ENCODE measurements at regions not wholly inside any gene's neighbourhood (a gene's known extent, or its start where the extent isn't known, plus 50 kb on each side); places are given as distances from the start of the nearest gene placed in this dataset.
A peak's percentile ranks its signal among the peaks of the same experiment; 100 is the strongest.

DNA sequence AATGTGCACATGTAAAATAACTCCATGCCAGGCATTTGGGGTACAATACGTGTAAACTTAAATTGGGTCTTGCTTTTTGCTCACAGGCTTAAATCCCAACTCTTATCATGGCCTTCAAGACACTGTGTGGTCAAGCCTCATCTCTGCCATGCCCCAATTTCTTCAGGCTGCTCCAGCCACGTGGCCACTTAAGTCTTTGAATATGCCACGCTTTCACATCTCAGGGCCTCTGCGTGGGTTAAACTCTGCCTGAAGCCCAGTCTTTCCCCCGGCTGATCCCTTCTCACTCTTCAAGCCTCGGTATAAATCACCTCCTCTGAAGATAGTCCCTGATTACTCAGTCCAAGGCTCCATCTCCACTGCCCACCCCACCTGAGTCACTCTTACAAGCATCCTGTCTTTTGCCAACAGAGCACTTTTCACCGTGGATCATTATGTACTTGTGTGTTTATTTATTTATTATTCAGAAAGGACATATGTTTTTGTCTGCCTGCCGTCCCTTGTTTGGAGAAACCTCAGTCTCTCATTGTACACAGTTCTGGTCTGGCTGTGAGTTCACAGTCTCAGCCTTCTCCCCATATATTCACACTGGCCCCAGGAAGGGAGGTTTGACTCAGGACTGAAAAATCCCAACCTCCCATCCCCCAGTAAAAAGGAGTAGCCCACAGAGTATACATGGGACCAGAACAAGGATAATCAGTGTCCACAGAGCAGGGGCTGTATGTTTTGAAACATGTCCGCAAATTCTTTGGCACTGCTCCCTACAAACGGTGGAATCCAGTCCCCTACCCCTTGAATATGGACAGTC is 344.7 kb downstream of the MN1 start:
- H3K9me3 Mint-ChIP-seq (ENCODE audit: unreplicated experiment), result no peaks in the 10 kb centered on the region
- no peaks in the 10 kb centered on the region for H3K36me3 ChIP-seq (ENCODE audit: insufficient read depth, low read length)
- H3K9me3 ChIP-seq (ENCODE audit: insufficient read depth, low read depth, low read length), result no peaks in the 10 kb centered on the region
- no peak overlapping the region for H3K4me3 ChIP-seq (ENCODE audit: insufficient read depth, low read depth, low read length)
- no peaks in the 10 kb centered on the region for H3K27me3 ChIP-seq (ENCODE audit: insufficient read depth, low read length)
- no peaks in the 10 kb centered on the region for H4K20me1 ChIP-seq (ENCODE audit: insufficient read depth, low read length)
- H2AFZ ChIP-seq (ENCODE audit: low read depth, low read length), result peak overlapping the region; percentile 38
- H3K79me2 ChIP-seq (ENCODE audit: insufficient read depth, low read length), result no peaks in the 10 kb centered on the region
- peak overlapping the region; percentile 65 for H3K4me2 ChIP-seq (ENCODE audit: low read length)
- H3K4me1 Mint-ChIP-seq (ENCODE audit: low read depth, unreplicated experiment), result peaks cover 52% of the 10 kb centered on the region
- peak overlapping the region; percentile 93 for H3K27ac Mint-ChIP-seq (ENCODE audit: unreplicated experiment)
- DNase-seq (ENCODE audit: low read depth) (peak; percentile 93), FAIRE-seq (peak; percentile 92)
- peak overlapping the region; percentile 94 for H3K27ac ChIP-seq (ENCODE audit: low read depth, low read length)
- peak overlapping the region; percentile 4 for H3K4me3 Mint-ChIP-seq (ENCODE audit: unreplicated experiment)
- peak overlapping the region; percentile 64 for H3K9ac ChIP-seq (ENCODE audit: low read length)
- TF ChIP-seq, protein P1, sequence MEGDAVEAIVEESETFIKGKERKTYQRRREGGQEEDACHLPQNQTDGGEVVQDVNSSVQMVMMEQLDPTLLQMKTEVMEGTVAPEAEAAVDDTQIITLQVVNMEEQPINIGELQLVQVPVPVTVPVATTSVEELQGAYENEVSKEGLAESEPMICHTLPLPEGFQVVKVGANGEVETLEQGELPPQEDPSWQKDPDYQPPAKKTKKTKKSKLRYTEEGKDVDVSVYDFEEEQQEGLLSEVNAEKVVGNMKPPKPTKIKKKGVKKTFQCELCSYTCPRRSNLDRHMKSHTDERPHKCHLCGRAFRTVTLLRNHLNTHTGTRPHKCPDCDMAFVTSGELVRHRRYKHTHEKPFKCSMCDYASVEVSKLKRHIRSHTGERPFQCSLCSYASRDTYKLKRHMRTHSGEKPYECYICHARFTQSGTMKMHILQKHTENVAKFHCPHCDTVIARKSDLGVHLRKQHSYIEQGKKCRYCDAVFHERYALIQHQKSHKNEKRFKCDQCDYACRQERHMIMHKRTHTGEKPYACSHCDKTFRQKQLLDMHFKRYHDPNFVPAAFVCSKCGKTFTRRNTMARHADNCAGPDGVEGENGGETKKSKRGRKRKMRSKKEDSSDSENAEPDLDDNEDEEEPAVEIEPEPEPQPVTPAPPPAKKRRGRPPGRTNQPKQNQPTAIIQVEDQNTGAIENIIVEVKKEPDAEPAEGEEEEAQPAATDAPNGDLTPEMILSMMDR (IDR thresholded peaks at IDR 0.05; ENCODE audit: insufficient read depth, low read depth, low read length), result no peak
- peaks cover 36% of the 10 kb centered on the region for H3K4me1 ChIP-seq (ENCODE audit: insufficient read depth, low read length)
- H3K27me3 Mint-ChIP-seq (ENCODE audit: low read depth, unreplicated experiment), result peaks cover 2% of the 10 kb centered on the region
- no peaks in the 10 kb centered on the region for H3K36me3 Mint-ChIP-seq (ENCODE audit: low read depth, unreplicated experiment)

DNA sequence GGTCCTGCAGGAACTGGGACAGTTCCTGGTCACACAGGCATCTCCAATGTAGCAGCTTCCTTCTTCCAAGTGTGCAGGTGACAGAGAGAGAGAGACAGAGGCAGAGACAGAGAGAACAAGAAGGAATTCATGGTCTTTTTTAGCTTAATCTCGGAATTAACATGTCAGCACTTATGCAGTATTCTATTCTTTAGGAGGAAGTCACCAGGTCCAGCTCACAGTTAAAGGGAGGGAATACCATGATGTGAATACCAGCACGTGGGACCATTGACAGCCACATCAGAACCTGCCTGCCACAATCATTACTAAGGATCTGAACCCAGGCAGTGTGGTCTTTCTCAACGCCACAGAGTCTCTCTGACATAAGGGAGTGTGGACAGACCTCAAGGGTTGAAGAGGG is 341.6 kb downstream of the MN1 start:
- Histone ChIP-seq H3K27me3 (ENCODE audit: insufficient read depth, low read length) (no peaks in the 10 kb centered on the region), H3K9ac (ENCODE audit: low read length) (no peak overlapping the region), H3K9me3 (ENCODE audit: insufficient read depth, low read depth, low read length) (no peaks in the 10 kb centered on the region), H3K27ac (ENCODE audit: low read depth, low read length) (no peak overlapping the region), H3K36me3 (ENCODE audit: insufficient read depth, low read length) (no peaks in the 10 kb centered on the region), H4K20me1 (ENCODE audit: insufficient read depth, low read length) (no peaks in the 10 kb centered on the region), H3K4me1 (ENCODE audit: insufficient read depth, low read length) (peaks cover 48% of the 10 kb centered on the region), H2AFZ (ENCODE audit: low read depth, low read length) (no peak overlapping the region), H3K4me2 (ENCODE audit: low read length) (no peak overlapping the region), H3K79me2 (ENCODE audit: insufficient read depth, low read length) (no peaks in the 10 kb centered on the region), H3K4me3 (ENCODE audit: insufficient read depth, low read depth, low read length) (no peak overlapping the region)
- Mint-ChIP-seq H3K4me3 (ENCODE audit: unreplicated experiment) (no peak overlapping the region), H3K4me1 (ENCODE audit: low read depth, unreplicated experiment) (peaks cover 61% of the 10 kb centered on the region), H3K27me3 (ENCODE audit: low read depth, unreplicated experiment) (no peaks in the 10 kb centered on the region), H3K27ac (ENCODE audit: unreplicated experiment) (peak overlapping the region; percentile 21), H3K9me3 (ENCODE audit: unreplicated experiment) (no peaks in the 10 kb centered on the region), H3K36me3 (ENCODE audit: low read depth, unreplicated experiment) (no peaks in the 10 kb centered on the region)
- no peak for DNase-seq (ENCODE audit: low read depth)
- TF ChIP-seq EZH2 (IDR thresholded peaks at IDR 0.05; ENCODE audit: insufficient read depth, low read length), result no peak
- TF ChIP-seq, protein P1 (IDR thresholded peaks at IDR 0.05; ENCODE audit: insufficient read depth, low read depth, low read length), result no peak
- FAIRE-seq, result no peak

Data from astrocyte (in vitro differentiated cells and primary cell).